MM.1S (cell line): ENCODE measurements at regions not wholly inside any gene's neighbourhood (a gene's known extent, or its start where the extent isn't known, plus 50 kb on each side); places are given as distances from the start of the nearest gene placed in this dataset.

Experiments
- CTCF ChIP-seq: fragments of 300-600 bp; sonication (generic); IDR thresholded peaks from 2 replicates; pipeline ENCODE4 v1.5.1; 2016; ENCODE audit warnings: antibody characterized with exemption, low read length, mixed read lengths
- EZH2 ChIP-seq: fragments of 300-600 bp; sonication (generic); optimal IDR thresholded peaks from 2 replicates; pipeline ENCODE3; 2017; ENCODE audit warnings: low read depth, mild to moderate bottlenecking, antibody characterized with exemption, low read length, mixed read lengths
- EZH2phosphoT487 ChIP-seq: fragments of 300-600 bp; sonication (generic); IDR thresholded peaks from 2 replicates; pipeline ENCODE4 v1.6.1; 2018; ENCODE audit warnings: antibody characterized with exemption, low read length

GRCh38 chr11:116169776-116170175 lies 603.0 kb downstream of the BUD13 start:
- TF ChIP-seq CTCF (no peak), EZH2 (no peak), EZH2phosphoT487 (no peak)
